SK-N-SH (cell line): ENCODE measurements at regions not wholly inside any gene's neighbourhood (a gene's known extent, or its start where the extent isn't known, plus 50 kb on each side); places are given as distances from the start of the nearest gene placed in this dataset.

ENCODE experiments used
- EP300 ChIP-seq, 2 experiments: IDR thresholded peaks; 2 replicates each; pipeline versions ENCODE4 v1.4.0 to v1.6.1; 2012; ENCODE audit warnings: borderline replicate concordance in 1 of 2, low read depth in 1 of 2, low read length in 1 of 2
- EZH2phosphoT487 ChIP-seq: fragments of 200-600 bp; sonication (generic); IDR thresholded peaks from 2 replicates; pipeline ENCODE4 v1.6.1; 2017; ENCODE audit warnings: low read depth, mixed run types, mild to moderate bottlenecking, antibody characterized with exemption, moderate library complexity, borderline replicate concordance
- MAX ChIP-seq: IDR thresholded peaks from 2 replicates; pipeline ENCODE4 v1.4.0; 2012; ENCODE audit warnings: low read depth
- NRF1 ChIP-seq: IDR thresholded peaks from 2 replicates; pipeline ENCODE4 v1.6.1; 2012; ENCODE audit warnings: low read depth, mild to moderate bottlenecking, low read length
- POLR2AphosphoS5 ChIP-seq: IDR thresholded peaks from 2 replicates; pipeline ENCODE4 v1.6.1; 2012; ENCODE audit warnings: low read depth, low read length
- ZBTB33 ChIP-seq: IDR thresholded peaks from 2 replicates; pipeline ENCODE4 v1.4.0; 2012; ENCODE audit warnings: low read depth, borderline replicate concordance
- TF ChIP-seq, protein P1 (sequence below): fragments of 200-600 bp; sonication (generic); IDR thresholded peaks from 2 replicates; pipeline ENCODE4 v1.6.1; 2017; ENCODE audit warnings: antibody characterized with exemption, mild to moderate bottlenecking, moderate library complexity
- TF ChIP-seq, protein P2 (sequence below): fragments of 150-350 bp; IDR thresholded peaks from 2 replicates; pipeline ENCODE4 v1.6.1; 2017; ENCODE audit warnings: antibody characterized with exemption, low read length, low read depth, borderline replicate concordance

GRCh38 chr6:47152666-47153403 is 110.7 kb upstream of the ADGRF1 start:
- TF ChIP-seq, protein P1, sequence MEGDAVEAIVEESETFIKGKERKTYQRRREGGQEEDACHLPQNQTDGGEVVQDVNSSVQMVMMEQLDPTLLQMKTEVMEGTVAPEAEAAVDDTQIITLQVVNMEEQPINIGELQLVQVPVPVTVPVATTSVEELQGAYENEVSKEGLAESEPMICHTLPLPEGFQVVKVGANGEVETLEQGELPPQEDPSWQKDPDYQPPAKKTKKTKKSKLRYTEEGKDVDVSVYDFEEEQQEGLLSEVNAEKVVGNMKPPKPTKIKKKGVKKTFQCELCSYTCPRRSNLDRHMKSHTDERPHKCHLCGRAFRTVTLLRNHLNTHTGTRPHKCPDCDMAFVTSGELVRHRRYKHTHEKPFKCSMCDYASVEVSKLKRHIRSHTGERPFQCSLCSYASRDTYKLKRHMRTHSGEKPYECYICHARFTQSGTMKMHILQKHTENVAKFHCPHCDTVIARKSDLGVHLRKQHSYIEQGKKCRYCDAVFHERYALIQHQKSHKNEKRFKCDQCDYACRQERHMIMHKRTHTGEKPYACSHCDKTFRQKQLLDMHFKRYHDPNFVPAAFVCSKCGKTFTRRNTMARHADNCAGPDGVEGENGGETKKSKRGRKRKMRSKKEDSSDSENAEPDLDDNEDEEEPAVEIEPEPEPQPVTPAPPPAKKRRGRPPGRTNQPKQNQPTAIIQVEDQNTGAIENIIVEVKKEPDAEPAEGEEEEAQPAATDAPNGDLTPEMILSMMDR = no peak
- TF ChIP-seq, protein P2, sequence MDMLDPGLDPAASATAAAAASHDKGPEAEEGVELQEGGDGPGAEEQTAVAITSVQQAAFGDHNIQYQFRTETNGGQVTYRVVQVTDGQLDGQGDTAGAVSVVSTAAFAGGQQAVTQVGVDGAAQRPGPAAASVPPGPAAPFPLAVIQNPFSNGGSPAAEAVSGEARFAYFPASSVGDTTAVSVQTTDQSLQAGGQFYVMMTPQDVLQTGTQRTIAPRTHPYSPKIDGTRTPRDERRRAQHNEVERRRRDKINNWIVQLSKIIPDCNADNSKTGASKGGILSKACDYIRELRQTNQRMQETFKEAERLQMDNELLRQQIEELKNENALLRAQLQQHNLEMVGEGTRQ = no peak
- no peak for TF ChIP-seq EZH2phosphoT487
- no peak for TF ChIP-seq ZBTB33
- TF ChIP-seq EP300 (IDR thresholded peaks at IDR 0.05; ENCODE audit: borderline replicate concordance in 1 of 2, low read depth in 1 of 2, low read length in 1 of 2) = no peak
- TF ChIP-seq MAX = no peak
- TF ChIP-seq NRF1 = no peak
- TF ChIP-seq POLR2AphosphoS5 = no peak
